Right lobe of liver (tissue), 6 donors: ENCODE measurements at regions not wholly inside any gene's neighbourhood (a gene's known extent, or its start where the extent isn't known, plus 50 kb on each side); places are given as distances from the start of the nearest gene placed in this dataset.
A peak's percentile ranks its signal among the peaks of the same experiment; 100 is the strongest.

Experiments used
- ATAC-seq, 4 donors: fragments of 200-7000 bp; cut with Tn5 transposase; one replicate each; pipeline ENCODE4 v1.9.1; 2020; ENCODE audit warnings: mild to moderate bottlenecking in 4 of 4, moderate library complexity in 4 of 4
- DNase-seq, 3 donors: peaks; one replicate each; pipeline ENCODE4 v3.0.0-alpha.2; 2020
- H3K27ac ChIP-seq, 3 donors: fragments of 200-600 bp; one replicate each; pipeline ENCODE4 v1.8.0; 2022
- H3K27me3 ChIP-seq, 2 donors: fragments of 200-600 bp; one replicate each; pipeline ENCODE4 v1.8.0; 2022
- H3K36me3 ChIP-seq, 4 donors: fragments of 200-600 bp; sonication (generic) in 1 of 4; one replicate each; pipeline versions ENCODE4 v1.5.1 to v1.8.0; 2017 to 2022; ENCODE audit warnings: control low read depth in 1 of 4
- H3K4me1 ChIP-seq, 4 donors: fragments of 200-600 bp; sonication (generic) in 1 of 4; one replicate each; pipeline versions ENCODE4 v1.5.1 to v1.8.0; 2017 to 2022; ENCODE audit warnings: control low read depth in 1 of 4
- H3K4me3 ChIP-seq, 3 donors: fragments of 200-600 bp; one replicate each; pipeline ENCODE4 v1.8.0; 2022
- H3K9me3 ChIP-seq, 4 donors: fragments of 200-600 bp; sonication (generic) in 1 of 4; one replicate each; pipeline versions ENCODE4 v1.5.1 to v1.8.0; 2017 to 2022; ENCODE audit warnings: control low read depth in 1 of 4
- CTCF ChIP-seq, 4 donors: fragments of 200-600 bp in 3 of 4; fragments of 450-650 bp in 1 of 4; IDR thresholded peaks; one replicate each; pipeline versions ENCODE4 v1.5.1 to v1.8.0; 2016 to 2022; ENCODE audit warnings: antibody characterized with exemption in 4 of 4, mild to moderate bottlenecking in 2 of 4
- POLR2A ChIP-seq: fragments of 450-650 bp; IDR thresholded peaks from one replicate; pipeline ENCODE4 v1.6.1; 2017; ENCODE audit warnings: antibody characterized with exemption, mild to moderate bottlenecking
- WGBS: methylation state at CpG from one replicate; pipeline ENCODE4 v1.1.6; 2018; ENCODE audit warnings: low coverage, low lambda C conversion rate; ENCODE audit not compliant: insufficient coverage; ENCODE audit errors: missing lambda C conversion rate; 5-methylcytosine and 5-hydroxymethylcytosine counted together
- intact Hi-C, 2 donors: fragments of 100-400 bp; cut with DNase I; formaldehyde crosslinking; loops; one replicate each; pipeline versions ENCODE4 v1.11.2 to v1.14.1; 2022
- donor health status: DM: no; HTN: yes; CAD: no.
- donor health status: DM: no; HTN: no; CAD: no.
- donor health status: DM: no; HTN: no; CAD: no.
- donor health status: DM: no; HTN: yes; CAD: no.
- donor health status: DM: no; HTN: yes; CAD: no.

DNA sequence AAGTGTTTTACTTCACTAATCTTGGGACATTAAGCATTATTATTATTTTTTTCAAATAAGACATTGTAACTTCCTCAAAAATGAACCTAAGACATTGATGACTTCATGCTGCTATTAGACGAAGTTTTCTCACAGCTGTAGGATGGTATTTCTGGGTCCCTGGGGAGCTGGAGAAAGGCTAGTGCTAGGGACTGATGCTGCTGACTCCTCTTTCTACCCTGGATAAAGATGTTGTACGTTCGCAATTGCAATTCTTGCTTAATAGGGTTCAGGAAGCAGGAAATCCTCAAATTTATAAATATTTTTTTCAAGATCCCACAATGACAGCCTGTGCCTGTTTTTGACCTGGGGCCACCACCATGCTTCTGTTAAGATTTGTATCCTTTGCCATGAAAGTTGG, 526.0 kb downstream of the CCSER2 start:
- H3K4me1 ChIP-seq = no peaks in the 10 kb centered on the region

GRCh38 chr10:84860855-84861254, 532.5 kb downstream of the CCSER2 start:
- WGBS = 38% methylated on average over 4 of the region's 4 CpGs
- no peaks in the 10 kb centered on the region for H3K36me3 ChIP-seq
- no peaks in the 10 kb centered on the region for H3K9me3 ChIP-seq
- DNase-seq (peak in 1 of 3 donors; percentile 36), ATAC-seq (peak; percentile 91 to 99 (median 97))
- intact Hi-C loops = no loop called here
- no peak overlapping the region for H3K4me3 ChIP-seq
- TF ChIP-seq CTCF (IDR thresholded peaks at IDR 0.05) = no peak
- no peak for TF ChIP-seq POLR2A
- no peaks in the 10 kb centered on the region for H3K27me3 ChIP-seq
- peak overlapping the region in 1 of 3 donors; percentile 25 for H3K27ac ChIP-seq
- H3K4me1 ChIP-seq = peaks cover 0 to 6% (median 2%) of the 10 kb centered on the region in 4 donors

More for the DNA sequence above, 526.0 kb downstream of the CCSER2 start:
- ATAC-seq = no peak
- Histone ChIP-seq H3K27ac (no peak overlapping the region), H3K36me3 (no peaks in the 10 kb centered on the region), H3K4me3 (no peak overlapping the region), H3K9me3 (no peaks in the 10 kb centered on the region), H3K27me3 (no peaks in the 10 kb centered on the region)
- TF ChIP-seq CTCF (IDR thresholded peaks at IDR 0.05) (no peak), POLR2A (no peak)
- no peak for DNase-seq
- 19% methylated on average over 3 of the region's 3 CpGs for WGBS
- intact Hi-C loops = no loop called here

DNA sequence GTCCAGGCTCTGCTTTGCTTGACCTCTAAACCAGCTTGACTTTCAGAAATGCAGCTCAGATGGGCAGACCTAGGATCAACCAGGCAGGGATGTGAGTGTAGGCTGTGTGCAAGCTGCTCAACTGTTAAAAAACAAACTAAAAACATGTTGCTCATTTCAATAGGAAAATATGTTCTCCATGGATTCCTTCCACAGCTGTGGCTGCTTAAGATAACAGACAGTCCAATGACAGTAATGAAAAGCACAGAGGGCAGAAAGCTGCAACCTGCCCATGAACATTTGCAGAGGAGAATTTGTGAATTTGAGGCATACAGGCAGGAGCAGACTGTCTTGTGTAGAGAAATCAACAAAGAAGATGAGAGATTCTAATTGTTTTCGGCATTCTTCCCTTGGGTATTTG, 534.2 kb downstream of the CCSER2 start:
- DNase-seq (no peak), ATAC-seq (no peak)
- 26% methylated on average over 1 of the region's 1 CpG for WGBS
- H3K4me3 ChIP-seq = no peak overlapping the region
- H3K27ac ChIP-seq = no peak overlapping the region
- intact Hi-C loops = no loop called here
- H3K9me3 ChIP-seq = no peaks in the 10 kb centered on the region
- TF ChIP-seq POLR2A = no peak
- H3K27me3 ChIP-seq = no peaks in the 10 kb centered on the region
- H3K4me1 ChIP-seq = peaks cover 0 to 6% (median 2%) of the 10 kb centered on the region in 4 donors
- H3K36me3 ChIP-seq = no peaks in the 10 kb centered on the region

- H3K27me3 ChIP-seq = no peaks in the 10 kb centered on the region
- no peak for ATAC-seq
- no peaks in the 10 kb centered on the region for H3K9me3 ChIP-seq
- TF ChIP-seq CTCF (IDR thresholded peaks at IDR 0.05) = no peak
- no peak for TF ChIP-seq POLR2A
- H3K27ac ChIP-seq = no peak overlapping the region
- intact Hi-C loops = no loop called here
- no peak overlapping the region for H3K4me3 ChIP-seq
- WGBS = 54% methylated on average over 2 of the region's 2 CpGs
- H3K4me1 ChIP-seq = peaks cover 0 to 6% (median 2%) of the 10 kb centered on the region in 4 donors
- no peak for DNase-seq
- no peaks in the 10 kb centered on the region for H3K36me3 ChIP-seq
Observed at GRCh38 chr10:84863675-84864074, 535.3 kb downstream of the CCSER2 start.

GRCh38 chr10:84876116-84876999, 548.0 kb downstream of the CCSER2 start:
- H3K36me3 ChIP-seq = no peaks in the 10 kb centered on the region
- 26% methylated on average over 4 of the region's 4 CpGs for WGBS
- H3K27me3 ChIP-seq = no peaks in the 10 kb centered on the region
- no peak for DNase-seq
- ATAC-seq = peak; percentile 79 to 90 (median 84)
- peak overlapping the region in 1 of 3 donors; percentile 56 for H3K27ac ChIP-seq
- no peak for TF ChIP-seq POLR2A
- no peak for TF ChIP-seq CTCF (IDR thresholded peaks at IDR 0.05)
- H3K9me3 ChIP-seq = no peaks in the 10 kb centered on the region
- H3K4me1 ChIP-seq = peaks cover 0 to 14% (median 6%) of the 10 kb centered on the region in 4 donors
- H3K4me3 ChIP-seq = no peak overlapping the region
- intact Hi-C loops = no loop called here
